GM21447 (cell line): ENCODE measurements at regions not wholly inside any gene's neighbourhood (a gene's known extent, or its start where the extent isn't known, plus 50 kb on each side); places are given as distances from the start of the nearest gene placed in this dataset.
A peak's percentile ranks its signal among the peaks of the same experiment; 100 is the strongest.

Experiments
- ATAC-seq: cut with Tn5 transposase; IDR thresholded peaks from one replicate; pipeline ENCODE4 v1.9.1; 2021; ENCODE audit not compliant: unreplicated experiment

- no peak for ATAC-seq
Measured at GRCh38 chr11:110891411-110891810, 179.2 kb upstream of the ARHGAP20 start.

GRCh38 chr11:110890995-110891394 is 178.8 kb upstream of the ARHGAP20 start:
- no peak for ATAC-seq

DNA sequence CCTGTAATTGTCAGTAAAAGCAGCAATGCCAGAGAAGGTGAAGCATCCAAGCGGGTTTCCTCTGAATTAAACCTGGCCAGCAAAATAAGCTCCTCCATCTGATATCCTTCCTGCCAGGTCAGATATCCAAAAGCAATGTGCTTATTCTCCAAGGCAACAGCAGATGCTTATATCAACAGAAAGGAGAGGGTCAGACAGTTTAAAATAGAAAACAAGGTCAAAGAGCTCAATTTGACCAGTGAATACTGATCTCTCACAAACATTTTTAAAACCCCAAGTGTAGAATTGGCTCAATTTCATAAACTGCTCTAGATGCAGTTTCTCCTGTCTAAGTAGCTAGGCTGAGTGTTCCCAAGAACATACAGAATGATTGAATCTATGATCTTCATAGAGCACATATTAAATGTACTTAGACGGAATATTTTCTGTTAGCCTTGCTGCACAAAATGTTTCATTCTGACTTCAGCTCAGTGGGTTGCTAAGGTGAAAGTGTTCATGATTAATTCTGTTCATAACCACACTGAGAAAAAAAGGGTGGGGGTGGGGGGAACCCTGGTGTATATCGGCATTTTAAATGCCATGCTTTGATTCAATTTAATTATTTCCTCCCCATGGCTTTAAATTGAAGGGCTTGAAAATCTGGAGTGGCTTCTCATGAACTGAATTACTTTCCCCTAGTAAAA is 174.2 kb upstream of the ARHGAP20 start:
- ATAC-seq: no peak

- no peak for ATAC-seq
Measured at GRCh38 chr11:110883256-110883655, 171.0 kb upstream of the ARHGAP20 start.

GRCh38 chr11:110878513-110878912 is 166.3 kb upstream of the ARHGAP20 start:
- no peak for ATAC-seq

DNA sequence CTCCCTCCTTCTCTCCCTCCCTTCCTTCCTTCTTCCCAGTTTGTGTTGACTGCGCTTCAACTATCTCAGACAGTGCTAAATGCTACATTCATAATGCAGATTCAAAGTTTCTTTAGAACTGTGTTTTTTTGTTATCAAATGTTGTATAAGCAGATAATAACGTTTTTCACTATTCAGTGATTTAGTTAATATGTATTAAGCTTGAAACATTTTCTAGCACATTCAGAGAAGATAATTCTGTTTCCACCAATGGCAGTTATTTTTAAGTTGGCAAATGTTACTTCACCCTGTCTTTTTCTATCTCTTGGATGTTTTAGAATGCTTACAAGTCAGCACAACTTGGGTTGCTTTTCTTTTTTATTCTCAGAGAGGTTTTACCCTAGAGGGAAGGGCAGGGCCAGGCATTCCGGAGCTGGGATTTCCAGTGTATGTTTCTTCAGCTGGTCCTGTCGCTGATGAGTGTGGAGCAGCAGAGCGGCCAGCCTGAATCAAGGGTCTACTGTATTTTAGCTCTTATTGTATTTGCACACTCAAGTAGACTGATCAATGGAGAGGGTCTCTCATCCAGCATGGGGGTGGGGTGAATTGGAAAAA is 162.3 kb upstream of the ARHGAP20 start:
- ATAC-seq: no peak

DNA sequence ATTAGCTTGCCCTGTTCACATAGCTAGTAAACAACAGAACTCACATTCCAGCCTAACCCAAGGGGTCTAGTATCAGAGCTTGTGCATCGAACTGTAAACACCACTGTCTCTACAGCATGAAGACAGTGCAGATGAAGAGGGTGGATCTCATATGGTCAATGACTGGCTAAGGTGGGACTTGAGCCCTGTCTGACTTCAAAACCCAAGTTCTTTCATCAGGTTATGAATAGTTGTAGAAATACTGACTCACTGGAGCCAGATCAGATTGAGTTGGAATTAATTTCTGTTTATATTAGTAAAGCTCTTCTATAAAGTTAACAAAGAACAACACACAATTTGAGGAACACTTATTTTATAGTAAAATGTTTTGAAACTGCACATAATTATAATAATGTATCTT is 161.7 kb upstream of the ARHGAP20 start:
- ATAC-seq: no peak

- no peak for ATAC-seq
Measured at GRCh38 chr11:110870816-110871522, 158.7 kb upstream of the ARHGAP20 start.

DNA sequence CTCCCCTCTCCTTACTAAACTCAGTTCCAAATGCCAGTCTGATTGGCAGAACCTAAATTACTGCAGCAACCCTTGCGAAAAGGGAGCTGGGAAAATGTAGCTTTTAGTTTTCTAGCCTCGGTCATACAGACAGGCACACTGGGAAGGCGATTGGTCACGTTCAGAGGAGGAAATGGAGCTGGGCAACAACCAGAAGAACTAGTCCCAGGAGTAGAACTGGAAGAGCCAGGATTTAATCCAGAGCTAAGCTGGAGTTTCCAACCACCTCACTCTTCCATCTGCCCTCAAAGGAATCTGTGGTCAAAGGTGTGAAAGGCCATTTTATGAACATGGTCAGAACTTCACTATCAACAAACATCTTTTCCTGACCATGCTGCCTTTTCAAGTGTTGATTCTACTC is 155.7 kb upstream of the ARHGAP20 start:
- ATAC-seq: no peak

GRCh38 chr11:110866081-110866480 is 153.8 kb upstream of the ARHGAP20 start:
- ATAC-seq: no peak

DNA sequence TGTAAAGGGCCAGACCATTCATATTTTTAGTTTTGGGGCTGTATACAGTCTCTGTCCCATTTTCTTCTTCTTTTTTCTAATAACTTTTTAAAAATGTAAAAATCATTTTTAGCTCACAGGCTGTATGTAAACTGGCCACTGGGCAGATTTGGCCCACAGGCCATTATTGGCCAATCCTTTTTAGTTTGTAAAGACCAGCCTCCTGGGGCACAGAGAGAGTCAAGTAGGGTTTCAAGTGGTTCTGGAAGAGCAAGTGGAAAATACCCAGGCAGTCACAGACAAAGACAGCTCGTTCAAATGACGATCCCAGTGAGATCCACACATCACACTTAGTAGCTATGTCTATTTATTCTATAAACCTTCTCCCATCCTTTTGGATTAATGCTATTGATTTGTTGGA is 150.2 kb upstream of the ARHGAP20 start:
- no peak for ATAC-seq

DNA sequence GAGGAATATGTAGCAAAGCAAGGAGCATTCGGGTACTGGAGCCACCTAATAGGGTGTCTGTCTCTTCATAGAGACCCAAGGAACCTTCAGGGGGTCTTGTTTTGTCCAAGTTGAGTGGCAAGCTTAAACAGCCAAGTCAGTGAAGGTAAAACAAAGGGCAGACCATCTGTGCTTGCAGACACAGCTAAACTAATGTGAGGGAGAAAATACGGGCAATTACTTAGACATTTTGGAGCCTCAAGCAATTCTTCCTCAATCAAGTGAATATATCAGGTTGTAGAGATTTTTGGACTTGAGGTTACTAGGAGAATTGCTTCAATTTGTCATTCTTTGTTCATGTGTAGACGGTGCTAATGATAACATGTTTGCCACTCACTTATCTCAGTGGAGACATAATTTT is 148.2 kb upstream of the ARHGAP20 start:
- ATAC-seq: no peak

GRCh38 chr11:110859998-110860397 is 147.8 kb upstream of the ARHGAP20 start:
- no peak for ATAC-seq

DNA sequence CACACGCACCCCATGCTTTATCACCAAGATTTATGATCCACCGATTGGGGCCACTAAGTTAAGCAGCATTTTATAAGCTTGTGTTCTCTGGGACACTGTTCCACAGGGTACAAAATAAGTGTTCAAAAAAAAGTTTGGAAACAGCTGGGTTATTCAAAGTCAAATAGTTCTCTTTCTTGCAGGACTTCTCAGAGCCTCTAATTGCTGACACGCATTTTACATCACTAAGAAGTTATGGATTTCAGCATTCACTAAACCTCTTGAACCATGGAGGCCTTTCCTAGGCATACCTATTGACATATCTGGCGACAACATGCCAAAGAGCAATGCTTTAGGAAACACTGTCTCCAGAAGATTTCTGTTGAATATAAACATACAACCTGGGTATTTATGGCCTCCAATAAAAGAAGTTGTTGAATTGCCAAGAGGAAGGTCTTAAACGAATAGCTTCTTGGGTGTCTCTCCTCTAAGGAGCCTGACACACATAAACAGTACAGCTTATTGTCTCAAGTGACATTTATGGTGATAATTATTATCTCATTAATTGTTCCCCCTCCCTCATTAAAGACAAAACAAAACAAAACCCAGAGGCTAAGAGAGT is 147.1 kb upstream of the ARHGAP20 start:
- ATAC-seq: no peak

DNA sequence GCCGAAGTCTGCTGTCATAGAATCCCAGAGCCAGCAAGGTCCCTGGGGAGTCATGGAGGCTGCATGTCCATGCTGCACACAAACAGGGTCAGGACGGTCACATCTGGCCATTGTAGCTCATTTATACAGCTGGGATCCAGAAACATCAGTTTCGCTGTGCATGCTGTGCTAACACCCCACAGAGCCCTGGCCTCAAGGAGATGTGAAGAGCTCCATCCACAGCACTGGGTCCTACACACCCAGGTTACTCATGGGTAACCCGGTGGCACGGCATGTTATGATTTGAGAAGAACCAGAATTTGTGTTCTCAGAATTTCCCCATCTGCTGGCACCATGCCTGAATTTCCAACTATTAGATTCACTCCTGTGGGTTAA is 146.3 kb upstream of the ARHGAP20 start:
- ATAC-seq: peak; percentile 61

DNA sequence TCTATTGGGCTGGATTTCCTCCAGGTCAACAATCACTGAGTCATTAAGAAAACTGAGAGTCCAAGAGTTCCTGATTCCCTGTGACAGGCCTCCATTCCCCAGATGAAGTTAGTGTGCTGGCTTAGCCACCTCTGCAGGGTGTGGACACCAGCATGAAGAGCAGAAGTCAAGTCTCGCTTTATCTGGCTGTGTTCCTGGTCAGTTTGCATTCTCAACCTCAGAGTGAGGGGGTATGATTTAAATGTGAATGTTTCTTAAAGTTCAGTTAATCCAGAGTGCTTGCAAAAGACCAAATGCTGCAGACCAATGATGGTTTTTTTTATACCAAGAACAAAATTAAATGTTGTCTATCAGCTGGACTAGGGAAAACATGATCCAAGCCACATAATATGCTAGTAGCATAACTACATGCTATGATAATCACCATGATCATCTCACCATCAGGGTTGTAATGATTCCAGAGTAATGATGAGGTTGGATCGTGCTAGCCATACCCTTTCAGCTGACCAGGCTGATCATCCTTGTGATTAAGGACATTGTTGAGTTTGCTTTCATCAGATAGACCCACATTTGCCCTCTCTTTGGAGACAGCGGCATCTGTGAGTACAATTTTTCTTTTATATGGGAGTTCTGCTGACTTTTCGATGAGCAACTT is 145.8 kb upstream of the ARHGAP20 start:
- peak; percentile 7 for ATAC-seq

- peak; percentile 59 for ATAC-seq
Measured at GRCh38 chr11:110856996-110857812, 145.0 kb upstream of the ARHGAP20 start.

DNA sequence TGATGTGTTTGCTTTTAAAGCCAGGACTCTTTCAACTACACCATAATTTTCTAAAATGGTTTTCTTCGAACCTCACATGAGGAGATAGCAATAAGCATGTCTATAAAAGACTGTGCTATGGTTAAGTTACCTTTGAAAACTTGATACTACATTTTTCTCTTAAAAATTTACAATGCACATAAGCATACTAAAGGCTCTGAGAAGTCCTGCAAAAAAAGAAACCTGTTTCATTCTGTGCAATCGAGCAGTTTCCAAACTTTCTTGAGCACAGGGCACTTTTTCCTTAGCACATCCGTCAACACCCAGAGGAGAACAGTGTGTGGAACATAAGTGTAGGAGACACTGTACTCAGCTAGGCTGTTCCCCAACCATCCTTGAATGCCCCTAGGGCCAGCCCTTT is 144.1 kb upstream of the ARHGAP20 start:
- no peak for ATAC-seq

- no peak for ATAC-seq
Measured at GRCh38 chr11:110855191-110855590, 143.0 kb upstream of the ARHGAP20 start.

DNA sequence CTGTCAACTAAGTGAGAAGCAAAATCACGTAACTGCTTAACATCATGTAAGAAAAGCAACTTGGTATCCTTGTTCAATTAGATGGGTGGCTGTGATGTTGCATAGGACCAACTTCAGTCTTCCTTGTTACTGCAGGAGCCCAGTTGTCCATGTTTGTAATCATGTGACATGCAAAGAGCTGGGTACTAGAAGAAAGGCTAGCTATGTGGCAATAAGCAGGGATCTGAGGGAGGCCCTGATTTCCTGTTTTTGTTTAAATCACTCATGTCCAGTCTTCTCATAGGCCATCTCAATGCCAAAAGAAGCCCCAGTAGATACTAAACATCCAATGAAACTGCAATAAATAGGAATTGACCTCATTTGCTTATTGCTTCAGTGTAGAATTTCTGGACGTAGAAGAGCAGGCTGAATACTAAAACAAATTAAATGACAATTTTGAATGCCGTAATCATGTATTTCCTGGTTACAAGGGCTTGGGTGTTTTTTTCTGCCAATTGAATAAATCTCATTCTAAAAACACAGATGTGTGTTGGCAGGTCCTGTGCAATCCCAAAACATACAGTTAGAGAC is 140.8 kb upstream of the ARHGAP20 start:
- no peak for ATAC-seq
